Neural cell (in vitro differentiated cells): ENCODE measurements at regions not wholly inside any gene's neighbourhood (a gene's known extent, or its start where the extent isn't known, plus 50 kb on each side); places are given as distances from the start of the nearest gene placed in this dataset.

Experiments
- EP300 ChIP-seq: fragments of 450-650 bp; conservative IDR thresholded peaks from 2 replicates; pipeline ENCODE4 v1.6.1; 2014; ENCODE audit warnings: antibody characterized with exemption, mild to moderate bottlenecking, moderate library complexity; ENCODE audit not compliant: poor library complexity, severe bottlenecking
- EZH2 ChIP-seq: fragments of 200-600, 300-800 bp; shearing (Covaris generic), sonication (generic); IDR thresholded peaks from 2 replicates; pipeline ENCODE4 v1.6.1; 2014; ENCODE audit warnings: antibody characterized with exemption, low read length, borderline replicate concordance, mild to moderate bottlenecking; ENCODE audit not compliant: insufficient read depth, poor library complexity, severe bottlenecking
- MXI1 ChIP-seq: fragments of 450-650 bp; conservative IDR thresholded peaks from 2 replicates; pipeline ENCODE4 v1.6.1; 2014; ENCODE audit warnings: antibody characterized with exemption, mild to moderate bottlenecking; ENCODE audit not compliant: poor library complexity, severe bottlenecking
- POLR2AphosphoS5 ChIP-seq: IDR thresholded peaks from 2 replicates; pipeline ENCODE4 v1.6.1; 2012
- RAD21 ChIP-seq: fragments of 450-650 bp; conservative IDR thresholded peaks from 2 replicates; pipeline ENCODE4 v1.6.1; 2014; ENCODE audit warnings: antibody characterized with exemption, mild to moderate bottlenecking, moderate library complexity
- TF ChIP-seq, protein P1 (sequence below): fragments of 450-650 bp; IDR thresholded peaks from 2 replicates; pipeline ENCODE4 v1.5.1; 2014; ENCODE audit warnings: antibody characterized with exemption, mild to moderate bottlenecking, moderate library complexity; ENCODE audit not compliant: poor library complexity, severe bottlenecking

DNA sequence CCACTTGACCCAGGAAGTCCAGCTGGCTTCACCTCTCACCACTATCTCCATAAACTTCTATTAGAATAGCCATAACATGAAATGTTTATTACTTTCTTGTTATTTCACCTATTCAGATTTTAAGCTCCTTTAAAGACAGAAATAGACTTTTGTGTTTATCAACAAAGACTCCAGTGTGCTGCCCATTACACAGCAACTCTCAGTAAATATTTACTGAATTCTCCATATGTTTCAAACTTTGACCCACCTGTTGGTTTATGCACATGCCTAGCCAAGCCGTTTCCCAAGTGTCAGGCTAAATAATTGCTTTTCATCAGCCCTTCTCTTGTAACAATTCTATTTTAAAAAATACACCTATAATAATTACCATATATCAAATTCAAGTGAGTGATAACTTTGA, 242.9 kb upstream of the NEIL3 start:
- no peak for TF ChIP-seq MXI1
- no peak for TF ChIP-seq POLR2AphosphoS5
- TF ChIP-seq EP300: no peak
- TF ChIP-seq, protein P1, sequence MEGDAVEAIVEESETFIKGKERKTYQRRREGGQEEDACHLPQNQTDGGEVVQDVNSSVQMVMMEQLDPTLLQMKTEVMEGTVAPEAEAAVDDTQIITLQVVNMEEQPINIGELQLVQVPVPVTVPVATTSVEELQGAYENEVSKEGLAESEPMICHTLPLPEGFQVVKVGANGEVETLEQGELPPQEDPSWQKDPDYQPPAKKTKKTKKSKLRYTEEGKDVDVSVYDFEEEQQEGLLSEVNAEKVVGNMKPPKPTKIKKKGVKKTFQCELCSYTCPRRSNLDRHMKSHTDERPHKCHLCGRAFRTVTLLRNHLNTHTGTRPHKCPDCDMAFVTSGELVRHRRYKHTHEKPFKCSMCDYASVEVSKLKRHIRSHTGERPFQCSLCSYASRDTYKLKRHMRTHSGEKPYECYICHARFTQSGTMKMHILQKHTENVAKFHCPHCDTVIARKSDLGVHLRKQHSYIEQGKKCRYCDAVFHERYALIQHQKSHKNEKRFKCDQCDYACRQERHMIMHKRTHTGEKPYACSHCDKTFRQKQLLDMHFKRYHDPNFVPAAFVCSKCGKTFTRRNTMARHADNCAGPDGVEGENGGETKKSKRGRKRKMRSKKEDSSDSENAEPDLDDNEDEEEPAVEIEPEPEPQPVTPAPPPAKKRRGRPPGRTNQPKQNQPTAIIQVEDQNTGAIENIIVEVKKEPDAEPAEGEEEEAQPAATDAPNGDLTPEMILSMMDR: no peak
- no peak for TF ChIP-seq EZH2
- no peak for TF ChIP-seq RAD21
